Neural cell (in vitro differentiated cells): ENCODE measurements at regions not wholly inside any gene's neighbourhood (a gene's known extent, or its start where the extent isn't known, plus 50 kb on each side); places are given as distances from the start of the nearest gene placed in this dataset.

Experiments used
- H2AFZ ChIP-seq: fragments of 200-600, 300-800 bp; sonication (generic), shearing (Covaris generic); 2 replicates; pipeline ENCODE4 v1.6.0; 2014; ENCODE audit warnings: low read depth, mild to moderate bottlenecking, antibody characterized with exemption, low read length, moderate library complexity
- H3F3A ChIP-seq: fragments of 200-600 bp; shearing (Covaris generic); 2 replicates; pipeline ENCODE4 v1.6.1; 2016; ENCODE audit warnings: mild to moderate bottlenecking, moderate library complexity, mixed read lengths, antibody characterized with exemption, low read length; ENCODE audit not compliant: insufficient read depth, poor library complexity, severe bottlenecking
- H3K27ac ChIP-seq: fragments of 200-600, 300-800 bp; sonication (generic), shearing (Covaris generic); 2 replicates; pipeline ENCODE4 v1.5.1; 2014; ENCODE audit warnings: mild to moderate bottlenecking, low read length, moderate library complexity
- H3K27me3 ChIP-seq: fragments of 300-800, 200-600 bp; sonication (generic), shearing (Covaris generic); 2 replicates; pipeline ENCODE4 v1.6.0; 2014; ENCODE audit warnings: mild to moderate bottlenecking, low read depth, low read length, moderate library complexity; ENCODE audit not compliant: insufficient read depth
- H3K36me3 ChIP-seq: fragments of 300-800, 200-600 bp; sonication (generic), shearing (Covaris generic); 2 replicates; pipeline ENCODE4 v1.5.1; 2014; ENCODE audit warnings: mild to moderate bottlenecking, antibody characterized with exemption, low read length, moderate library complexity; ENCODE audit not compliant: insufficient read depth
- H3K4me2 ChIP-seq: fragments of 300-800, 200-600 bp; sonication (generic), shearing (Covaris generic); 2 replicates; pipeline ENCODE4 v1.6.0; 2014; ENCODE audit warnings: mild to moderate bottlenecking, low read length
- H3K4me3 ChIP-seq: fragments of 300-800, 200-600 bp; sonication (generic), shearing (Covaris generic); 2 replicates; pipeline ENCODE4 v1.5.1; 2014; ENCODE audit warnings: mild to moderate bottlenecking, low read length, moderate library complexity
- H3K79me2 ChIP-seq: fragments of 200-600 bp; shearing (Covaris generic); replicated peaks from 2 replicates; pipeline ENCODE4 v1.6.0; 2014; ENCODE audit warnings: mild to moderate bottlenecking, low read length, moderate library complexity; ENCODE audit not compliant: insufficient read depth
- H3K9ac ChIP-seq: fragments of 300-800, 200-600 bp; sonication (generic), shearing (Covaris generic); 2 replicates; pipeline ENCODE4 v1.6.1; 2016; ENCODE audit warnings: mild to moderate bottlenecking, low read length, mixed read lengths
- H3K9me2 ChIP-seq: fragments of 200-600 bp; shearing (Covaris generic); 2 replicates; pipeline ENCODE4 v1.6.1; 2016; ENCODE audit warnings: mild to moderate bottlenecking, low read length, mixed read lengths; ENCODE audit not compliant: insufficient read depth
- H3K9me3 ChIP-seq: fragments of 200-600, 300-800 bp; sonication (generic), shearing (Covaris generic); 2 replicates; pipeline ENCODE4 v1.6.1; 2016; ENCODE audit warnings: mild to moderate bottlenecking, mixed run types, low read length, moderate library complexity, mixed read lengths
- H4K20me1 ChIP-seq: fragments of 200-600 bp; shearing (Covaris generic); 2 replicates; pipeline ENCODE4 v1.6.1; 2016; ENCODE audit warnings: mild to moderate bottlenecking, mixed run types; ENCODE audit not compliant: insufficient read depth
- CTCF ChIP-seq: fragments of 450-650 bp; IDR thresholded peaks from 2 replicates; pipeline ENCODE4 v1.5.1; 2014; ENCODE audit warnings: antibody characterized with exemption, mild to moderate bottlenecking, moderate library complexity; ENCODE audit not compliant: poor library complexity, severe bottlenecking
- EP300 ChIP-seq: fragments of 450-650 bp; conservative IDR thresholded peaks from 2 replicates; pipeline ENCODE4 v1.6.1; 2014; ENCODE audit warnings: antibody characterized with exemption, mild to moderate bottlenecking, moderate library complexity; ENCODE audit not compliant: poor library complexity, severe bottlenecking
- EZH2 ChIP-seq: fragments of 200-600, 300-800 bp; shearing (Covaris generic), sonication (generic); IDR thresholded peaks from 2 replicates; pipeline ENCODE4 v1.6.1; 2014; ENCODE audit warnings: antibody characterized with exemption, low read length, borderline replicate concordance, mild to moderate bottlenecking; ENCODE audit not compliant: insufficient read depth, poor library complexity, severe bottlenecking
- MXI1 ChIP-seq: fragments of 450-650 bp; conservative IDR thresholded peaks from 2 replicates; pipeline ENCODE4 v1.6.1; 2014; ENCODE audit warnings: antibody characterized with exemption, mild to moderate bottlenecking; ENCODE audit not compliant: poor library complexity, severe bottlenecking
- POLR2AphosphoS5 ChIP-seq: IDR thresholded peaks from 2 replicates; pipeline ENCODE4 v1.6.1; 2012
- RAD21 ChIP-seq: fragments of 450-650 bp; conservative IDR thresholded peaks from 2 replicates; pipeline ENCODE4 v1.6.1; 2014; ENCODE audit warnings: antibody characterized with exemption, mild to moderate bottlenecking, moderate library complexity
- REST ChIP-seq: IDR thresholded peaks from 2 replicates; pipeline ENCODE4 v1.6.1; 2012; ENCODE audit warnings: borderline replicate concordance
- SMC3 ChIP-seq: fragments of 450-650 bp; conservative IDR thresholded peaks from 2 replicates; pipeline ENCODE4 v1.6.1; 2014; ENCODE audit warnings: antibody characterized with exemption, mild to moderate bottlenecking, moderate library complexity; ENCODE audit not compliant: poor library complexity
- TAF1 ChIP-seq: IDR thresholded peaks from 2 replicates; pipeline ENCODE4 v1.6.1; 2012; ENCODE audit warnings: low read depth

- H2AFZ ChIP-seq, result no peak overlapping the region
- H4K20me1 ChIP-seq, result no peaks in the 10 kb centered on the region
- H3K79me2 ChIP-seq, result no peaks in the 10 kb centered on the region
- H3K36me3 ChIP-seq, result no peaks in the 10 kb centered on the region
- no peaks in the 10 kb centered on the region for H3K27me3 ChIP-seq
- no peak overlapping the region for H3K4me2 ChIP-seq
- no peak overlapping the region for H3K9ac ChIP-seq
- H3K4me3 ChIP-seq, result no peak overlapping the region
- no peaks in the 10 kb centered on the region for H3F3A ChIP-seq
- no peak for TF ChIP-seq RAD21
- no peak for TF ChIP-seq EZH2
- TF ChIP-seq EP300, result no peak
- TF ChIP-seq MXI1, result no peak
- TF ChIP-seq CTCF, result no peak
- TF ChIP-seq POLR2AphosphoS5, result no peak
- TF ChIP-seq TAF1, result no peak
- TF ChIP-seq SMC3, result no peak
- TF ChIP-seq REST, result no peak
- H3K27ac ChIP-seq, result no peak overlapping the region
- H3K9me3 ChIP-seq, result no peaks in the 10 kb centered on the region
- no peaks in the 10 kb centered on the region for H3K9me2 ChIP-seq
These were observed 228.0 kb downstream of the HINT1 start for GRCh38 chr5:130937046-130937445.

- Histone ChIP-seq H3K36me3 (no peaks in the 10 kb centered on the region), H3K9me2 (no peaks in the 10 kb centered on the region), H3K27ac (no peak overlapping the region), H3K27me3 (no peaks in the 10 kb centered on the region), H3K9ac (no peak overlapping the region), H3K9me3 (no peaks in the 10 kb centered on the region), H3K4me3 (no peak overlapping the region), H3K4me2 (no peak overlapping the region), H2AFZ (no peak overlapping the region), H4K20me1 (no peaks in the 10 kb centered on the region), H3F3A (no peaks in the 10 kb centered on the region), H3K79me2 (no peaks in the 10 kb centered on the region)
- TF ChIP-seq SMC3 (no peak), CTCF (no peak), REST (no peak), EP300 (no peak), EZH2 (no peak), POLR2AphosphoS5 (no peak), TAF1 (no peak), RAD21 (no peak), MXI1 (no peak)
These were observed 241.4 kb downstream of the HINT1 start for GRCh38 chr5:130923543-130924124.
